ENCODE measurements at regions not wholly inside any gene's neighbourhood (a gene's known extent, or its start where the extent isn't known, plus 50 kb on each side); places are given as distances from the start of the nearest gene placed in this dataset.

DNA sequence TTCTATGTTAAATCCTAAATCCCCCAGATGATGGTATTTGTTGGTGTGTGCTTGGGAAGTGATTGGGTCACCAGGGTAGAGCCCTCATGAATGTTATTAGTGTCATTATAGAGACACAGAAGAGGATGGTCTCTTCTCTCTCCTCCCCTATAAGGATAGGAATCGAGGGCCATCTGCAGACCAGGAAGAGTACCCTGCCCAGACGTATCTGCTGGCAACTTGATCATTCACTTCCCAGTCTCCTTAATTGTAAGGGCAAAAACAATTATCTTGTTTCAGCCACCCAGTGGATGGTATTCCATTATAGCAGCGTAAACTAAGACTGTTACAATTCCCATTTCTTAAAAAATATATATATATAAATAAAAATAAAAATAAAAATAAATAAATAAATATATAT lies 892.2 kb downstream of the SI start:
- H3K27ac ChIP-seq, result no peak overlapping the region
- 39% methylated on average over 2 of the region's 3 CpGs for WGBS (ENCODE audit: insufficient coverage, low coverage, low lambda C conversion rate, missing lambda C conversion rate)
- no peaks in the 10 kb centered on the region for H3K27me3 ChIP-seq
- TF ChIP-seq POLR2A (IDR thresholded peaks at IDR 0.05), result no peak
- TF ChIP-seq, protein P1, sequence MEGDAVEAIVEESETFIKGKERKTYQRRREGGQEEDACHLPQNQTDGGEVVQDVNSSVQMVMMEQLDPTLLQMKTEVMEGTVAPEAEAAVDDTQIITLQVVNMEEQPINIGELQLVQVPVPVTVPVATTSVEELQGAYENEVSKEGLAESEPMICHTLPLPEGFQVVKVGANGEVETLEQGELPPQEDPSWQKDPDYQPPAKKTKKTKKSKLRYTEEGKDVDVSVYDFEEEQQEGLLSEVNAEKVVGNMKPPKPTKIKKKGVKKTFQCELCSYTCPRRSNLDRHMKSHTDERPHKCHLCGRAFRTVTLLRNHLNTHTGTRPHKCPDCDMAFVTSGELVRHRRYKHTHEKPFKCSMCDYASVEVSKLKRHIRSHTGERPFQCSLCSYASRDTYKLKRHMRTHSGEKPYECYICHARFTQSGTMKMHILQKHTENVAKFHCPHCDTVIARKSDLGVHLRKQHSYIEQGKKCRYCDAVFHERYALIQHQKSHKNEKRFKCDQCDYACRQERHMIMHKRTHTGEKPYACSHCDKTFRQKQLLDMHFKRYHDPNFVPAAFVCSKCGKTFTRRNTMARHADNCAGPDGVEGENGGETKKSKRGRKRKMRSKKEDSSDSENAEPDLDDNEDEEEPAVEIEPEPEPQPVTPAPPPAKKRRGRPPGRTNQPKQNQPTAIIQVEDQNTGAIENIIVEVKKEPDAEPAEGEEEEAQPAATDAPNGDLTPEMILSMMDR (IDR thresholded peaks at IDR 0.05), result no peak
- no peak for ATAC-seq
- DNase-seq, result no peak
- no peaks in the 10 kb centered on the region for H3K4me1 ChIP-seq
- no peaks in the 10 kb centered on the region for H3K9me3 ChIP-seq
- no peaks in the 10 kb centered on the region for H3K36me3 ChIP-seq
- H3K4me3 ChIP-seq, result no peak overlapping the region
- intact Hi-C loops (cut with DNase I), result no loop called here

DNA sequence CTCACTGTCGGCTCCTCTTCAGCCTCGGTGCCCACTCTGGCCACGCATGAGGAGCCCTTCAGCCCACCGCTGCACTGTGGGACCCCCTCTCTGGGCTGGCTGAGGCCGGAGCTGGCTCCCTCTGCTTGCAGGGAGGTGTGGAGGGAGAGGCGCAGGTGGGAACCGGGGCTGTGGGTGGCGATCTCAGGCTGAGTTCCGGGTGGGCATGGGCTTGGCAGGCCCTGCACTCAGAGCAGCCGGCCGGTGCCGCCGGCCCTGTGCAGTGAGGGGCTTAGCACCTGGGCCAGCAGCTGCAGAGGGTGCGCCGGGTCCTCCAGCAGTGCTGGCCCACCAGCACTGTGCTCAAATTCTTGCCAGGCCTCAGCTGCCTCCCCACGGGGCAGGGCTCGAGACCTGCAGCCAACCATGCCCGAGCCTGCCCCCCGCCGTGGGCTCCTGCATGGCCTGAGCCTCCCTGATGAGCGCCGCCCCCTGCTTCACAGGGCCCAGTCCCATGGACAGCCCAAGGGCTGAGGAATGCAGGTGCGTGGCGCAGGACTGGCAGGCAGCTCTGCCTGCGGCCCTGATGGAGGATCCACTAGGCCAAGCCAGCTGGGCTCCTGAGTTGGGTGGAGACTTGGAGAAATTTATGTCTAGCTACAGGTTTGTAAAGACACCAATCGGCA lies 899.1 kb downstream of the SI start:
- H3K4me3 ChIP-seq, result no peak overlapping the region
- TF ChIP-seq POLR2A (IDR thresholded peaks at IDR 0.05), result no peak
- TF ChIP-seq, protein P1 (IDR thresholded peaks at IDR 0.05), result no peak
- ATAC-seq (no peak), DNase-seq (peak in 1 of 3 donors; percentile 12)
- no peaks in the 10 kb centered on the region for H3K4me1 ChIP-seq
- no peaks in the 10 kb centered on the region for H3K27me3 ChIP-seq
- WGBS (ENCODE audit: insufficient coverage, low coverage, low lambda C conversion rate, missing lambda C conversion rate), result 59% methylated on average over 4 of the region's 26 CpGs
- intact Hi-C loops (cut with DNase I), result no loop called here
- no peaks in the 10 kb centered on the region for H3K36me3 ChIP-seq
- no peaks in the 10 kb centered on the region for H3K9me3 ChIP-seq
- no peak overlapping the region for H3K27ac ChIP-seq

- ATAC-seq (no peak), DNase-seq (no peak)
- H3K36me3 ChIP-seq, result no peaks in the 10 kb centered on the region
- no peaks in the 10 kb centered on the region for H3K9me3 ChIP-seq
- H3K27ac ChIP-seq, result no peak overlapping the region
- WGBS (ENCODE audit: insufficient coverage, low coverage, low lambda C conversion rate, missing lambda C conversion rate), result 38% methylated on average over 1 of the region's 1 CpG
- H3K4me1 ChIP-seq, result no peaks in the 10 kb centered on the region
- TF ChIP-seq, protein P1 (IDR thresholded peaks at IDR 0.05), result no peak
- no peak for TF ChIP-seq POLR2A (IDR thresholded peaks at IDR 0.05)
- intact Hi-C loops (cut with DNase I), result no loop called here
- no peak overlapping the region for H3K4me3 ChIP-seq
- no peaks in the 10 kb centered on the region for H3K27me3 ChIP-seq
Observed at GRCh38 chr3:164174059-164174458, 904.2 kb downstream of the SI start.

DNA sequence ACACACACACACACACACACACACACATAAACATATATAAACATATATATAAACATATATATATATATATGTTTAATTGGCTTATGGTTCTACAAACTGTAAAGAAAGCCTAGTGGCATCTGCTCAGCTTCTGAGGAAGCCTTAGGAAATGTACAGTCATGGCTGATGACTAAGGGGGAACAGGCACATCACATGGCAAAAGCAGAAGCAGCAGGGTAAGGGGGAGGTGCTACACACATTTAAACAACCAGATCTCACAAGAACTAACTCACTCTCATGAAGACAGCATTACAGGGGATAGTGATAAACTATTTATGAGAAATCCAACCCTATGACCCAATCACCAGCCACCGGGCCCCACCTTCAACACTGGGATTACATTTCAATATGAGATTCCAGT lies 922.9 kb downstream of the SI start:
- ATAC-seq (no peak), DNase-seq (no peak)
- H3K9me3 ChIP-seq, result no peaks in the 10 kb centered on the region
- no peaks in the 10 kb centered on the region for H3K4me1 ChIP-seq
- TF ChIP-seq POLR2A (IDR thresholded peaks at IDR 0.05), result no peak
- TF ChIP-seq, protein P1 (IDR thresholded peaks at IDR 0.05), result no peak
- H3K4me3 ChIP-seq, result no peak overlapping the region
- H3K27ac ChIP-seq, result no peak overlapping the region
- intact Hi-C loops (cut with DNase I), result no loop called here
- H3K36me3 ChIP-seq, result no peaks in the 10 kb centered on the region
- 63% methylated on average over 1 of the region's 1 CpG for WGBS (ENCODE audit: insufficient coverage, low coverage, low lambda C conversion rate, missing lambda C conversion rate)
- no peaks in the 10 kb centered on the region for H3K27me3 ChIP-seq

DNA sequence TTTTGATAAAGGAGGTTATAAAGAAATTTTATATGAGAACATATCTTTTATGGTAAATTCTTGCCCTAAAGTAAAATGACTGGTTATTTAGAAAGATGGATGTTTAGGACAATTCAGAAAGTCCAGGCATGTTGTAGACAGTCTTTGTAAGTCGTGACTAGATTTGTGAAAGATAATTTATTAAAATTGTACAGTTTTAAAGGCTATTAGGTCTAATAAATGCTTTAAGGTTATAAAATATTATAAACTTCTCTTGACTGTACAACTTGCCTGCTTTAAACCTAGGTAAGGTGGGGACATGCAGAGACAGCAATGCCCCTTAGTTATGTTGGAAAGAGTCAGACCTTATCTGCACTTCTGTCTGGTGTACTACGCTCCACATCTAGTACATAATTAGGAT lies 933.5 kb downstream of the SI start:
- Histone ChIP-seq H3K4me3 (no peak overlapping the region), H3K27me3 (no peaks in the 10 kb centered on the region), H3K4me1 (no peaks in the 10 kb centered on the region), H3K9me3 (no peaks in the 10 kb centered on the region), H3K27ac (no peak overlapping the region), H3K36me3 (no peaks in the 10 kb centered on the region)
- 31% methylated on average over 2 of the region's 2 CpGs for WGBS (ENCODE audit: insufficient coverage, low coverage, low lambda C conversion rate, missing lambda C conversion rate)
- TF ChIP-seq, protein P1 (IDR thresholded peaks at IDR 0.05), result no peak
- TF ChIP-seq POLR2A (IDR thresholded peaks at IDR 0.05), result no peak
- DNase-seq, result no peak
- no peak for ATAC-seq
- intact Hi-C loops (cut with DNase I), result no loop called here
